ENCODE measurements at regions not wholly inside any gene's neighbourhood (a gene's known extent, or its start where the extent isn't known, plus 50 kb on each side); places are given as distances from the start of the nearest gene placed in this dataset.

DNA sequence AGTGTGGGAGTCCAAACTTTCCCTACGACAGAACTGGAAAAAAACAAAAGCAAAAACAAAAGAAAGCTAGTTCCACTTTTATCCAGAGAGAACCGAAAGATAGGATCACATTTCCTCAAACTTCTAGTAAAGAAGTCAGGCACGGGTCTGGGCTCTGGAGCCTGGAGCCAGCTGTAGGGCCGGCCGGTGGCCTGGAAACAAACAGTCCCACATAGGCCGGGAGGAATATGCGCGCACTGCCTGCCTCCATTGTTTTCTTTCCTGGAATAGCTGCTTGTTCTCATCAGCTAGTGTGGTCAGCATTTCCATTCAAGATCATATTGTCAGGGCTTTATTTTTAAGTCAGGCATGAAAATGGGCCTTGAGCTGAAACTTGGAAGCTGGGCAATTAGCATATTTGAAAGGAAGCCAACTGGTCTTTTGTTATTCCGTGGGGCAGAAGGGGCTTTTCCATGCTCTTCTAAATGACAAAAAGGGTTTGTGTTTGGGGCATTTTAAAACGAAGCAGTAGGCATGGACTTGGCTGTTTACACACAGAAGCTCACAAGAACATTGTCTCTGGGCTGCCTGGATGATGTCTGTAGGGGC is 58.7 kb upstream of the RFX8 start:
- TF ChIP-seq, protein P1, sequence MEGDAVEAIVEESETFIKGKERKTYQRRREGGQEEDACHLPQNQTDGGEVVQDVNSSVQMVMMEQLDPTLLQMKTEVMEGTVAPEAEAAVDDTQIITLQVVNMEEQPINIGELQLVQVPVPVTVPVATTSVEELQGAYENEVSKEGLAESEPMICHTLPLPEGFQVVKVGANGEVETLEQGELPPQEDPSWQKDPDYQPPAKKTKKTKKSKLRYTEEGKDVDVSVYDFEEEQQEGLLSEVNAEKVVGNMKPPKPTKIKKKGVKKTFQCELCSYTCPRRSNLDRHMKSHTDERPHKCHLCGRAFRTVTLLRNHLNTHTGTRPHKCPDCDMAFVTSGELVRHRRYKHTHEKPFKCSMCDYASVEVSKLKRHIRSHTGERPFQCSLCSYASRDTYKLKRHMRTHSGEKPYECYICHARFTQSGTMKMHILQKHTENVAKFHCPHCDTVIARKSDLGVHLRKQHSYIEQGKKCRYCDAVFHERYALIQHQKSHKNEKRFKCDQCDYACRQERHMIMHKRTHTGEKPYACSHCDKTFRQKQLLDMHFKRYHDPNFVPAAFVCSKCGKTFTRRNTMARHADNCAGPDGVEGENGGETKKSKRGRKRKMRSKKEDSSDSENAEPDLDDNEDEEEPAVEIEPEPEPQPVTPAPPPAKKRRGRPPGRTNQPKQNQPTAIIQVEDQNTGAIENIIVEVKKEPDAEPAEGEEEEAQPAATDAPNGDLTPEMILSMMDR (IDR thresholded peaks at IDR 0.05) = no peak
- TF ChIP-seq POLR2AphosphoS5 (IDR thresholded peaks at IDR 0.05) (no peak), POLR2A (IDR thresholded peaks at IDR 0.05) (no peak)
